ENCODE measurements at regions not wholly inside any gene's neighbourhood (a gene's known extent, or its start where the extent isn't known, plus 50 kb on each side); places are given as distances from the start of the nearest gene placed in this dataset.
"Not testable (repeated sequence)": the region's sequence is repeated elsewhere in the genome, so short reads cannot be mapped to it uniquely, and the experiment has no call there.

DNA sequence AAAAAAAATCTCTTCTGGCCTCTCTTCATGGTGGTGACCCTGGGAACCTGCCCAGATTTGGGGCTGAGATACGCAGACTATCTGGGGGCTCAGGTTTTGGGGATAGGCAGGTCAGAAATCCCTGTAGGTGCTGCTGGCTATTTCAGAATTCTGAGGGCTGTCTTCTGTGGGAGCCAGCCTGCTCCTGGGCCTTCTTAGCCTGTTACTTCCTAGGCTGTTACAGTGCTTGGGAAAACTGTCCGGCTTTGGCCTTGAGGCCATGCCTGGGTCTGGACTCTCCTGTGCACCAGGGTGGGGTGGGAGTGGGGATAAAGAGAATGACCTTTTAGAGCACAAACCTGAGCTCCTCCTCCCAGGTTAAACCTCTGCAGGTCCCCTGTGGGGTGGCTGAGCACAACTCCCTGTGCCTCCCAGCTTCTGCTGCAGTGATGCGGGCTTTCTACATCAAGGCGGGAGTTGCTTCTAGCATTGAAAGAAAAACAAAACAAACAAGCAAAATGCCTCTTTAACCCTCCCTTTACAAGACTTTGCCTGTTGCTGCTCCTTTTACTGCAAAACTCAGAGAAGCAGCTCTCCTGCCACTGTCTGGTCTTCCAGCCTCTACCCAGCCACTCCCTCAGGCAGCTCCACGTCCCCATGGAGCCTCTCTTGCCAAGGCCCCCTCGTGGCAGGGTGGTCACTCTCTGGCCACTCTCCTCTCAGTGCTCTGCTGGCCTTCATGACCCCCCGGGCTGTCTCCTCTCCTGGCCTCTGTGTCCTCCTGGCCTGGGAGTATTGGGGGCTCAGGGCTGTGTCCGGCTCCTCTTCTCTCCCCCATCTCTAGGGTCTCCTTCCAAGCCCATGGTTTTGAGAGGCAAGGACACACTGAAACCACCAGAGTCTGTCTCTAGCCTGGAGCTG lies 293.0 kb upstream of the HS6ST1 start:
- no peak for DNase-seq (ENCODE audit: low read depth in 2 of 2)

GRCh38 chr2:128612628-128613027 lies 294.0 kb upstream of the HS6ST1 start:
- DNase-seq (ENCODE audit: low read depth in 2 of 2) = no peak

DNA sequence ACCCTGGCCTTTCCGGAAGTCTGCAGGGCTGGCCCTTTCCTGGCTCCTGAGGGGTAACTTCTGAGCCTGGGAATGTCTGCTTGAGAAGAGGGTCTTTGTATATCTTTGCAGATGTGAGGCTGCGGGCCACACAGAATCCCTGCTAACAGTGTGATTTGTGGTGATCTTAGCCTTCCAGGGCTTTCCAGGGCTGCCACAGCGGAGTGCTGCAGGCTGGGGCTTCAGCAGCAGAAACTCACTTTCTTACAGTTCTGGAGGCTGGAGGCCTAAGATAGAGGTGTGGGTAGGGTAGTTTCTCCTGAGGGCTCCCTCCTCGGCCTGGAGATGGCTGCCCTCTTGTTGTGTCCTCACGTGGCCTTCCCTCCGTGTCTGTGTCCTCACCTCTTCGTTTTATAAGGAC lies 294.7 kb upstream of the HS6ST1 start:
- no peak for DNase-seq (ENCODE audit: low read depth in 2 of 2)

GRCh38 chr2:128613876-128614275 lies 295.2 kb upstream of the HS6ST1 start:
- DNase-seq (ENCODE audit: low read depth in 2 of 2) = no peak

GRCh38 chr2:128614907-128615306 lies 296.2 kb upstream of the HS6ST1 start:
- not testable (repeated sequence) for DNase-seq (ENCODE audit: low read depth in 2 of 2)

- no peak for DNase-seq (ENCODE audit: low read depth in 2 of 2)
Observed at GRCh38 chr2:128615571-128615970, 296.9 kb upstream of the HS6ST1 start.

- no peak for DNase-seq (ENCODE audit: low read depth in 2 of 2)
Observed at GRCh38 chr2:128617029-128617590, 298.4 kb upstream of the HS6ST1 start.

DNA sequence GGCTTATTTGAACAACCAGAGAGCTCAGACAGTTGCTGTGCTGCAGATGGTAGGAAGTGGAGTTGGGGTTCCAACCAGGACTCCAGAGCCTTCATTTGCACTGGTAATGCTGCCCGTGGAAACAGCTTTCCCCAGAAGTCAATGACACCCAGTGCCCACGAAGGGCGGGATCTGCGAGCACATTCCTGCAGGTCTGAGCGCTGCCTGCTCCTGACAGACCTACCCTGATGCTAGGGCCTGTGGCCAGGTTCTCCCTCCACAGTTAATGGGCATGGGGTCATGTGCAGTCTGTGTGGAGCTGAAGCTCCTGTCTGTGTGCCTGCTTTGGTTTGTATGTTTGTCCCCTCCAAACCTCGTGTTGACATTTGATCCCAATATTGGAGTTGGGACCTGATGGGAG lies 299.0 kb upstream of the HS6ST1 start:
- DNase-seq (ENCODE audit: low read depth in 2 of 2) = no peak

DNA sequence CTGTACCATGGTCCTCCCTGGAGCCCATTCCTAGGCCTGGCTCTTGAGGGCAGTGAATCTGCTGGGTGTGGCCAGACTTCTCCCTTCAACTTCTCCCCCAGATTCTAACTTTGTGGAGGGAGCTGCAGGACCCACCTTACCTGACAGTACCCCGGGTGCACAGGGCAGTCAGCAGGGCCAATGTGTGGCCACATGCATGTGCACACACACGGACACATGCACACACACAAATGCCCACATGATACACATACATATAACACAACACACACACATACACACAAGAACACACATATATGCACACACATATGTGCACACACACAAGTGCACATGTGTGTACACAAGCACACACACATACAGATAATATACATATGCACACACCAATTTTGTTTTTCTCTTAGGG lies 300.0 kb upstream of the HS6ST1 start:
- no peak for DNase-seq (ENCODE audit: low read depth in 2 of 2)

DNA sequence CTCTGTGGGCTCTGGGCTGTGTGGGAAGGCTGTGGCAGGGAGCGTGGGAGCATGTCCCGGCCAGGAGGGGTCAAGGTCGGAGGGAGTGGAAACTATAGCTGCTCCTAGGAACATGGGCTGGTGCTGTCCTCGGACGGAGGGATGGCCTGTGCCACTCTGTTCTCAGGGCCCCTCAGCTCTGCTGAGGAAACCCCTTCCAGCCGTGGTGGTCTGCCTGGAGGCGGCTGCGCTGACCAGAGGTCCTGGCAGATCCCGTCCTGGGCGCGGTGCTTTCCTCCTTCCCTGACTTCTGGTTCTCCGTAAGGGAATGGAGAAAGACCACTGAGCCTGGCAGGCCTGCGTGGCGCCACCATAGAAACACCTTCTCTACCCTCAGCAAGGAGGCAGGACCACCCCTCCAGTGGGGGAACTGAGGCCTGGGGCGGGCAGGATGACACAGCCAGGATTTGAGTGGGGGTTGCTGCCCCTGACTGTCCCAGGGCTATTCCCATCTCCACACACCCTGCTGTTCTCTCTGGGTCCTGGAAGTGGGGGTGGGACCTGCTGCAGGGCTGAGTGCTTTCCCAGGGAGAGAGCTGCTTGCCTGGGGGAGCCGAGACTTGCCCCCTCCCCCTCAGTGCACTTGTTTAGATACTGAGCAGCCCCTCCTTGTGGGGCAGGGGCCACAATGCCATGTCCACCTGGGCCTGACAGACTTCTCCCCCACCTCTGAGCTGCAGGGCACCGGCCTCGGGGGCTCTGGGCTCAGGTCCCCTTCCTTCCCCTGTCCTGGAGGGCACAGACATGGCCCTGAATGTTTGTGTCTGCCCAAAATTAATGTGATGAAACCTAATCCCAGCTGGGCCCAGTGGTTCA lies 301.0 kb upstream of the HS6ST1 start:
- no peak for DNase-seq (ENCODE audit: low read depth in 2 of 2)

DNA sequence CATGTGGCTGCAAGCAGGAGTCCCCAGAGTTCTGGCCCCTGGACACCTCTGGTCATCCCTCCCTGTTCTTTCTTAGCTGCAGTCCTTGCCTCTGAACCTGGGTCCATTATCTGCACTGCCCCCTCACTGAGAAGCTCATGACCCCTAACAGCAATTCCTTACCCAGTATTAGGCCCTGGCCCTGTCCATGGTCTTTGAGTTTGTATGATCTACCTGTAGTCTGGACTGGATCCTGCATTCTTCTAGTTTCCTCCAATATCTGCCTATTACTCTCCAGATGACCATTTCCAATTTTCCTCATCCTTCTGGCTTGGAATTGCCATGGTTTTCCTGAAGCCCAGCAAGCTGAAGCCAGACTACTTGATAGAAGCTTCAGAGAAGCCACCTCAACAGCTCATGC lies 302.4 kb upstream of the HS6ST1 start:
- DNase-seq (ENCODE audit: low read depth in 2 of 2) = no peak

DNA sequence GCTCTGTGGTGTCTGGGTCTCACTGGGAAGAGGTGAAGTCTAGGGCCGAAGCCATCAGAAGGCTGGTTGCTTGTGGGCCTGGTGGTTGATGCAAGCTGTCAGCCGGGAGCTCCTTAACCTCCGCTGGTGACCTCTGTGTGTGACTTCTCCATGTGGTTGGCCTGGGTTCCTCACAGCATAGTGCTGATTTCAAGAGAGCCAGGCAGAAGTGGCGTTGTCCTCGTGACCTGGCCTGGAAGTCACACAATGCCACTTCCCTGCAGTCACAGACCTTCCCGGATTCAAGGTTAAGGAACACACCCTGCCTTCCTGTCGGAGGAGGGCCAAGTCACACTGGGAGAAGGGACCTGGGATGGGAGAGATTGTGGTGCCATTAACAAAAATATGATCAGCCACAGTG lies 303.7 kb upstream of the HS6ST1 start:
- DNase-seq (ENCODE audit: low read depth in 2 of 2) = no peak

DNA sequence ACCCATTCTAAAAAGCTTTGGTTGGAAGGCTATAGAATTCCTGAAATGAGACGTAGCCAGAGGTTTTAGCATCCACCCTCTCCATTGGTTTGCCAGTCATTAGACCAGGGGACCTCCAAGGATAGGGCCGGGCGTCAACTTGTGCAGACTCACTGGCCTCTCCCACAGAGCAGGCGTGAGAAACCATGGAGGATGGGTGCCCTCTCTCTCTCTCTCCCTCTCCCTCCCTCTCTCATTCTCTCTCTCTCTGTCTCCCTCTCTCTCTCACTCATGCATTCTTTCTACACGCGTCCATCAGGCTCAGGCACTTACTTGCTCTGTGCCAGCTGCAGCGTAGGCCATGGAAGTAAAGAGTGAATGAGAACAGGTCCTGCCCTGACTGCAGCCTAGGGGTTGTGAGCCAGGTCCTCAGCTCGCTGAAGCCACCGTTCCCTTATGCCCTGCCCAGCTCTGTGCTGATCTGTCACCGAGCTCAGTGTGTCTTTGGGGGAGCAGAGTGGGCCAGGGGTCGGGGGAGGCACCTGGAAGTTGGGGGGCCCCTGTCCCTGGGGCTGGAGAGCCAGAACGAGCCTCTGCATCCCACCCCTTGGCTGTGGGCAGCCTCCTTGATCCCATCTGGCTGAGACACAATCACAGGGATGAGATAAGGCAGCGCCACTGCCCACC lies 304.4 kb upstream of the HS6ST1 start:
- DNase-seq (ENCODE audit: low read depth in 2 of 2) = no peak

GRCh38 chr2:128623776-128624761 lies 305.4 kb upstream of the HS6ST1 start:
- peak; percentile 93 to 94 for DNase-seq (ENCODE audit: low read depth in 2 of 2)

DNA sequence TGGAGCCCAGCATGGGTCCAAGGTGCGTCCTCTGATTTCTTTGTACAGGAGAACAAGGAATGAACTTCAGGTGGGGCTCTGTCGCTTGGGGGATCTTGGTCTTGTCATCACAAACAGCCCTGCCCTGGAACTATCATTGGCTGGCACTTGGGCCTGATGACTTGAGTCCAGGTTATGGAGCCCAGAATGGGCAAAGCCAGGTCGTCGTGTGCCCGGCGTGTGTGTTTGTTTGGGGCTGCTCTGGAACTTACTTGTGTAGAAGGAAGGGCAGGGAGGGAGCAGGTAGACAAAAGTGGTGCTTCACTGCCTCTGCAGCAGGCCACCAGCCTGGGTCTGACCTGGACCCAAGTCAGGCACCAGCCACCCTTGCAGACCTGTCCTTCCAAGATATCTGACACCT lies 306.3 kb upstream of the HS6ST1 start:
- DNase-seq (ENCODE audit: low read depth in 2 of 2) = no peak

DNA sequence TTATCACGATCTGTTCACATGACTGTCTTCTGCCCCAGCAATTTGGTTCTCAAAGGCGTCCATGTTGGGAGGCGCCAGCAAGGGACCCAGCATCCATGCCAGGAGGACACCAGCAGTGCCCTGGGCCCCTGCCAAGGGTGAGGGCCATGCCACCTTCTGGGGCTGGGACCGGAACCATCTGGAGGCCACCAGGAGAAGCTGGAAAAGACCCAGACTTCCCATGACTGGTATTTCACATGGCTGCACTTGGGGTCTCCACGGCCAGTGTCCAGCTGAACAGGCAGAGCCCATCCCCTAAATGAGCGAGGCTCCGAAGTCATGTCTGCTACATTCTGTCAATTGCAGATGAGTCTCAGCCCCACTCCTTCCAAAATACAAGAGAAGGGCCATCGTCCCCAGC lies 306.8 kb upstream of the HS6ST1 start:
- DNase-seq (ENCODE audit: low read depth in 2 of 2) = no peak

DNA sequence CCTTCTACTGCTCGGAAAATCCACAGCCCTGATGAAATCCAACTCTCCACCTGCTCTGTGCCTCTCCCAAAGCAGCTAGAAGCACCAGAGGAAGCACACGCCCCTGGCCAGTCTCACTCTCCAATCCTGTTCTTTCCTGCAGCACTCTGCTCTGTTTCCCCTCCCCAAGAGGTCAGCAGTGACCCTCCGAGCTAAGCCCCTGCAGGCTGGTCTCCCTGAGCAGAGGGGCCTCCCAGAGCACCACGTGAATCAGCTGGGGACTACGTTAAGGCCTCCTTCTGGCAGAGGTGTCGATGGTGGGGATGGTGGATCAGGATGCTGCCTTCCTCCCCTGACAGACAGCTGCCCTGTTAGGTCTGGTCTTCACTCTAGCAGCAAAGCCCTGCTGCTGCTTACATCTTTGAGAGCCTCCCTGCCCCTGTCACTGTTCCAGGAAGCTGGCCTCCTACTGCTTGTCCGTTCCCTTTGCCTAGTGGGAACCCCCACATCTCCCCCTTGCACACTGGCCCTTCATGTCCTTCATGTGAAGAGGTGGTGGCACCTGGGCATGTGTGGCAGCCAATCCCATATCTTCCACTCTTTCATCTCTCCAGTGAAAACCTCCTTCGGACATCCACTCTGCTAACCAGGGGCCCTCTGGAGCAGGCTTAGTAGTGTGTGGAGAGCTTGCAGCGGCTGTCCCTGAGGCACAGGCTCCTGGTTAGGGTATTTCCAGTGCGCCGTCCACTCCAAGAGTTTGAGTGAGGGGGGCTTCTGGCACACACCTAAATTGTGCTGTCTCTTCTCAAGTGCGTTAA lies 307.5 kb upstream of the HS6ST1 start:
- no peak for DNase-seq (ENCODE audit: low read depth in 2 of 2)

GRCh38 chr2:128626760-128627511 lies 308.3 kb upstream of the HS6ST1 start:
- DNase-seq (ENCODE audit: low read depth in 2 of 2) = peak in 1 of 2 experiments; percentile 34

- no peak for DNase-seq (ENCODE audit: low read depth in 2 of 2)
Observed at GRCh38 chr2:128628206-128628605, 309.5 kb upstream of the HS6ST1 start.

Measured in fibroblast of skin of left biceps (primary cell).